ENCODE measurements at regions not wholly inside any gene's neighbourhood (a gene's known extent, or its start where the extent isn't known, plus 50 kb on each side); places are given as distances from the start of the nearest gene placed in this dataset.

GRCh38 chr3:117485841-117486240 lies 776.3 kb downstream of the TUSC7 start:
- DNase-seq, result no peak

- no peak for DNase-seq
Measured at GRCh38 chr3:117486719-117487716, 777.4 kb downstream of the TUSC7 start.

- no peak for DNase-seq
Measured at GRCh38 chr3:117488983-117489382, 779.4 kb downstream of the TUSC7 start.

GRCh38 chr3:117489663-117490079 lies 780.1 kb downstream of the TUSC7 start:
- DNase-seq, result no peak

- DNase-seq, result no peak
Measured at GRCh38 chr3:117490716-117491115, 781.1 kb downstream of the TUSC7 start.

- DNase-seq, result no peak
Measured at GRCh38 chr3:117495620-117496019, 786.0 kb downstream of the TUSC7 start.

GRCh38 chr3:117499189-117499870 lies 789.8 kb downstream of the TUSC7 start:
- no peak for DNase-seq

- no peak for DNase-seq
Measured at GRCh38 chr3:117507958-117508357, 798.4 kb downstream of the TUSC7 start.

GRCh38 chr3:117509858-117510257 lies 800.3 kb downstream of the TUSC7 start:
- DNase-seq, result no peak

GRCh38 chr3:117510396-117510795 lies 800.8 kb downstream of the TUSC7 start:
- DNase-seq, result no peak

GRCh38 chr3:117512975-117513374 lies 803.4 kb downstream of the TUSC7 start:
- no peak for DNase-seq

GRCh38 chr3:117515309-117515708 lies 805.7 kb downstream of the TUSC7 start:
- DNase-seq, result no peak

- DNase-seq, result no peak
Measured at GRCh38 chr3:117518364-117518763, 808.8 kb downstream of the TUSC7 start.

GRCh38 chr3:117519776-117520175 lies 810.2 kb downstream of the TUSC7 start:
- no peak for DNase-seq

- no peak for DNase-seq
Measured at GRCh38 chr3:117520582-117520981, 811.0 kb downstream of the TUSC7 start.

GRCh38 chr3:117523418-117523817 lies 813.8 kb downstream of the TUSC7 start:
- no peak for DNase-seq

- DNase-seq, result no peak
Measured at GRCh38 chr3:117524890-117525289, 815.3 kb downstream of the TUSC7 start.

GRCh38 chr3:117526470-117527079 lies 817.0 kb downstream of the TUSC7 start:
- no peak for DNase-seq

GRCh38 chr3:117527346-117527745 lies 817.8 kb downstream of the TUSC7 start:
- no peak for DNase-seq

- no peak for DNase-seq
Measured at GRCh38 chr3:117528688-117529087, 819.1 kb downstream of the TUSC7 start.

GRCh38 chr3:117531078-117531767 lies 821.6 kb downstream of the TUSC7 start:
- DNase-seq, result no peak

- DNase-seq, result no peak
Measured at GRCh38 chr3:117532268-117532667, 822.7 kb downstream of the TUSC7 start.

- no peak for DNase-seq
Measured at GRCh38 chr3:117534138-117534537, 824.6 kb downstream of the TUSC7 start.
